ENCODE measurements at regions not wholly inside any gene's neighbourhood (a gene's known extent, or its start where the extent isn't known, plus 50 kb on each side); places are given as distances from the start of the nearest gene placed in this dataset.
A peak's percentile ranks its signal among the peaks of the same experiment; 100 is the strongest.
"Not testable (repeated sequence)": the region's sequence is repeated elsewhere in the genome, so short reads cannot be mapped to it uniquely, and the experiment has no call there.

GRCh38 chr9:108400297-108400696, 455.5 kb downstream of the ACTL7B start:
- no peak for DNase-seq (ENCODE audit: low spot score)

- DNase-seq (ENCODE audit: low spot score), result no peak
These were observed 455.9 kb downstream of the ACTL7B start for GRCh38 chr9:108399851-108400250.

- DNase-seq (ENCODE audit: low spot score), result no peak
These were observed 458.5 kb downstream of the ACTL7B start for GRCh38 chr9:108397286-108397685.

GRCh38 chr9:108396611-108397010, 459.2 kb downstream of the ACTL7B start:
- no peak for DNase-seq (ENCODE audit: low spot score)

- no peak for DNase-seq (ENCODE audit: low spot score)
These were observed 459.6 kb downstream of the ACTL7B start for GRCh38 chr9:108396193-108396592.

- DNase-seq (ENCODE audit: low spot score), result no peak
These were observed 460.4 kb downstream of the ACTL7B start for GRCh38 chr9:108395421-108395820.

- no peak for DNase-seq (ENCODE audit: low spot score)
These were observed 461.1 kb downstream of the ACTL7B start for GRCh38 chr9:108394726-108395125.

GRCh38 chr9:108393481-108394001, 462.2 kb downstream of the ACTL7B start:
- not testable (repeated sequence) for DNase-seq (ENCODE audit: low spot score)

- no peak for DNase-seq (ENCODE audit: low spot score)
These were observed 462.9 kb downstream of the ACTL7B start for GRCh38 chr9:108392877-108393276.

- DNase-seq (ENCODE audit: low spot score), result no peak
These were observed 466.7 kb downstream of the ACTL7B start for GRCh38 chr9:108389056-108389455.

- DNase-seq (ENCODE audit: low spot score), result peak; percentile 61
These were observed 468.9 kb downstream of the ACTL7B start for GRCh38 chr9:108386859-108387384.

GRCh38 chr9:108386032-108386431, 469.8 kb downstream of the ACTL7B start:
- DNase-seq (ENCODE audit: low spot score), result no peak

GRCh38 chr9:108383796-108384195, 472.0 kb downstream of the ACTL7B start:
- DNase-seq (ENCODE audit: low spot score), result no peak

GRCh38 chr9:108382310-108382709, 473.5 kb downstream of the ACTL7B start:
- no peak for DNase-seq (ENCODE audit: low spot score)

GRCh38 chr9:108377881-108378280, 477.9 kb downstream of the ACTL7B start:
- DNase-seq (ENCODE audit: low spot score), result no peak

- no peak for DNase-seq (ENCODE audit: low spot score)
These were observed 478.4 kb downstream of the ACTL7B start for GRCh38 chr9:108377382-108377781.

GRCh38 chr9:108376140-108376539, 479.6 kb downstream of the ACTL7B start:
- no peak for DNase-seq (ENCODE audit: low spot score)

GRCh38 chr9:108374626-108375025, 481.2 kb downstream of the ACTL7B start:
- no peak for DNase-seq (ENCODE audit: low spot score)

GRCh38 chr9:108367188-108367587, 488.6 kb downstream of the ACTL7B start:
- DNase-seq (ENCODE audit: low spot score), result no peak

GRCh38 chr9:108363311-108363710, 492.5 kb downstream of the ACTL7B start:
- DNase-seq (ENCODE audit: low spot score), result no peak

GRCh38 chr9:108360304-108360703, 495.5 kb downstream of the ACTL7B start:
- no peak for DNase-seq (ENCODE audit: low spot score)

GRCh38 chr9:108356806-108357205, 499.0 kb downstream of the ACTL7B start:
- no peak for DNase-seq (ENCODE audit: low spot score)

GRCh38 chr9:108351571-108351970, 504.2 kb downstream of the ACTL7B start:
- DNase-seq (ENCODE audit: low spot score), result no peak

GRCh38 chr9:108347463-108348188, 508.2 kb downstream of the ACTL7B start:
- DNase-seq (ENCODE audit: low spot score), result no peak
